Astrocyte (in vitro differentiated cells and primary cell): ENCODE measurements at regions not wholly inside any gene's neighbourhood (a gene's known extent, or its start where the extent isn't known, plus 50 kb on each side); places are given as distances from the start of the nearest gene placed in this dataset.

Source experiments
- DNase-seq: peaks from one replicate; pipeline ENCODE4 v3.0.0-alpha.2; 2010; ENCODE audit warnings: low read depth
- FAIRE-seq: peaks from 2 replicates; lab custom pipeline; 2011; peaks lifted over from hg19 to GRCh38; lab: Jason Lieb, UNC
- H2AFZ ChIP-seq: 2 replicates; pipeline ENCODE4 v1.6.0; 2012; ENCODE audit warnings: low read depth, low read length, inconsistent platforms
- H3K27ac ChIP-seq: 2 replicates; pipeline ENCODE4 v1.5.1; 2011; ENCODE audit warnings: low read depth, low read length, inconsistent platforms
- H3K27me3 ChIP-seq: 2 replicates; pipeline ENCODE4 v1.6.0; 2011; ENCODE audit warnings: low read length, inconsistent platforms; ENCODE audit not compliant: insufficient read depth
- H3K36me3 ChIP-seq: 2 replicates; pipeline ENCODE4 v1.5.1; 2011; ENCODE audit warnings: low read length, inconsistent platforms; ENCODE audit not compliant: insufficient read depth
- H3K4me1 ChIP-seq: 2 replicates; pipeline ENCODE4 v1.5.1; 2011; ENCODE audit warnings: low read length, inconsistent platforms; ENCODE audit not compliant: insufficient read depth
- H3K4me2 ChIP-seq: 2 replicates; pipeline ENCODE4 v1.6.0; 2012; ENCODE audit warnings: low read length, inconsistent platforms
- H3K4me3 ChIP-seq: 2 replicates; pipeline ENCODE4 v1.5.1; 2011; ENCODE audit warnings: low read depth, mild to moderate bottlenecking, low read length, inconsistent platforms; ENCODE audit not compliant: insufficient read depth
- H3K79me2 ChIP-seq: 2 replicates; pipeline ENCODE4 v1.6.0; 2012; ENCODE audit warnings: mild to moderate bottlenecking, low read length, inconsistent platforms; ENCODE audit not compliant: insufficient read depth
- H3K9ac ChIP-seq: 2 replicates; pipeline ENCODE4 v1.6.0; 2012; ENCODE audit warnings: mild to moderate bottlenecking, low read length, inconsistent platforms
- H3K9me3 ChIP-seq: 2 replicates; pipeline ENCODE4 v1.5.1; 2012; ENCODE audit warnings: low read depth, mild to moderate bottlenecking, low read length, inconsistent platforms; ENCODE audit not compliant: insufficient read depth
- H4K20me1 ChIP-seq: 2 replicates; pipeline ENCODE4 v1.6.0; 2012; ENCODE audit warnings: low read length, inconsistent platforms; ENCODE audit not compliant: insufficient read depth
- H3K27ac Mint-ChIP-seq: one replicate; pipeline ENCODE4 v1.8.0; 2021; ENCODE audit warnings: mild to moderate bottlenecking, mixed read lengths; ENCODE audit not compliant: unreplicated experiment
- H3K27me3 Mint-ChIP-seq: one replicate; pipeline ENCODE4 v1.8.0; 2021; ENCODE audit warnings: low read depth, mixed read lengths; ENCODE audit not compliant: unreplicated experiment
- H3K36me3 Mint-ChIP-seq: one replicate; pipeline ENCODE4 v1.8.0; 2021; ENCODE audit warnings: low read depth, mixed read lengths; ENCODE audit not compliant: unreplicated experiment
- H3K4me1 Mint-ChIP-seq: one replicate; pipeline ENCODE4 v1.8.0; 2021; ENCODE audit warnings: low read depth, mixed read lengths; ENCODE audit not compliant: unreplicated experiment
- H3K4me3 Mint-ChIP-seq: one replicate; pipeline ENCODE4 v1.8.0; 2021; ENCODE audit warnings: mild to moderate bottlenecking, moderate library complexity, mixed read lengths; ENCODE audit not compliant: unreplicated experiment
- H3K9me3 Mint-ChIP-seq: one replicate; pipeline ENCODE4 v1.8.0; 2021; ENCODE audit warnings: mild to moderate bottlenecking, mixed read lengths; ENCODE audit not compliant: unreplicated experiment
- EZH2 ChIP-seq: IDR thresholded peaks from 2 replicates; pipeline ENCODE4 v1.6.1; 2012; ENCODE audit warnings: mild to moderate bottlenecking, low read length, inconsistent platforms; ENCODE audit not compliant: insufficient read depth
- TF ChIP-seq, protein P1 (sequence below): IDR thresholded peaks from 2 replicates; pipeline ENCODE4 v1.5.1; 2011; ENCODE audit warnings: low read depth, mild to moderate bottlenecking, inconsistent platforms, low read length, moderate library complexity; ENCODE audit not compliant: insufficient read depth

DNA sequence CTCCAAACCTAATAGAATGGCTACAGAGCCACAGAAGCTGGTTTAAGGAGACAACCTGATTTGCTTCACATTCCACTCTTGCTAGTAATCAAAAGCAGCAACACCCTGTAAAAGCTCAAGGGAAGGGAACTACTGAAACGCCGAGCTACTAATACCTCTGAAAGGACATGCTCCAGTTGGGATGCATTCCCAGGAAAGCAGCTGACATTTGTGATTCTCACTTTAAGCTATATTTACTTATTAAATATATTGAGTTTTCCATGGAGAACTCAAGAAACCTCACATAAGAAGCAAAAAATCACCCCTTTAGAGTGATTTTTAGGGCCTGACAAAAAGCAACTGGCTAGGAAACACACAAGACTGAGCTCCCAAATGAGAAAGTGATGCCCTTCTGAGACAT is 1073.0 kb upstream of the FLRT2 start:
- Histone ChIP-seq H3K9me3 (no peaks in the 10 kb centered on the region), H3K4me2 (no peak overlapping the region), H4K20me1 (no peaks in the 10 kb centered on the region), H3K9ac (no peak overlapping the region), H3K27me3 (no peaks in the 10 kb centered on the region), H3K4me1 (no peaks in the 10 kb centered on the region), H3K27ac (no peak overlapping the region), H3K79me2 (no peaks in the 10 kb centered on the region), H3K4me3 (no peak overlapping the region), H2AFZ (no peak overlapping the region), H3K36me3 (no peaks in the 10 kb centered on the region)
- H3K36me3 Mint-ChIP-seq: no peaks in the 10 kb centered on the region
- DNase-seq (no peak), FAIRE-seq (no peak)
- H3K27ac Mint-ChIP-seq: no peak overlapping the region
- no peaks in the 10 kb centered on the region for H3K9me3 Mint-ChIP-seq
- no peak for TF ChIP-seq EZH2
- TF ChIP-seq, protein P1, sequence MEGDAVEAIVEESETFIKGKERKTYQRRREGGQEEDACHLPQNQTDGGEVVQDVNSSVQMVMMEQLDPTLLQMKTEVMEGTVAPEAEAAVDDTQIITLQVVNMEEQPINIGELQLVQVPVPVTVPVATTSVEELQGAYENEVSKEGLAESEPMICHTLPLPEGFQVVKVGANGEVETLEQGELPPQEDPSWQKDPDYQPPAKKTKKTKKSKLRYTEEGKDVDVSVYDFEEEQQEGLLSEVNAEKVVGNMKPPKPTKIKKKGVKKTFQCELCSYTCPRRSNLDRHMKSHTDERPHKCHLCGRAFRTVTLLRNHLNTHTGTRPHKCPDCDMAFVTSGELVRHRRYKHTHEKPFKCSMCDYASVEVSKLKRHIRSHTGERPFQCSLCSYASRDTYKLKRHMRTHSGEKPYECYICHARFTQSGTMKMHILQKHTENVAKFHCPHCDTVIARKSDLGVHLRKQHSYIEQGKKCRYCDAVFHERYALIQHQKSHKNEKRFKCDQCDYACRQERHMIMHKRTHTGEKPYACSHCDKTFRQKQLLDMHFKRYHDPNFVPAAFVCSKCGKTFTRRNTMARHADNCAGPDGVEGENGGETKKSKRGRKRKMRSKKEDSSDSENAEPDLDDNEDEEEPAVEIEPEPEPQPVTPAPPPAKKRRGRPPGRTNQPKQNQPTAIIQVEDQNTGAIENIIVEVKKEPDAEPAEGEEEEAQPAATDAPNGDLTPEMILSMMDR: no peak
- H3K4me1 Mint-ChIP-seq: peaks cover 3% of the 10 kb centered on the region
- H3K4me3 Mint-ChIP-seq: no peak overlapping the region
- no peaks in the 10 kb centered on the region for H3K27me3 Mint-ChIP-seq

DNA sequence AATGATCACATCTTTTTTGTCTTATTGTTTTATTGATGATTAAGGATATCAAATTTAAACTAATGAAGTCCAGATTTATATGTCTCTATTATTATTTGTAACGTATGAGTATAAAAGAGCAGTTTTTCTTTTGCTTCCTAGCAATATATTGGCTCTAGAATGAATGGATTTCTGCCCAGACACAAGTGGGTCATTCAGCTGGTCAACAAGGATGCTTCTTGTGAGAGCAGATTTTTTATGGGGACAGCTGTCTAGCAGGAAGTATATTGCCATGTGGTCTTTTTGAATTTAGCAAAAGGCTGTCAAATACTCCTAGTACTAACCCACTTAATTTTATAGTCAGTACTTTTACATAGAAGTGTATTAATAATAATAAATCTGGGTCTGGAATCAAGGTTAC is 1071.1 kb upstream of the FLRT2 start:
- H4K20me1 ChIP-seq: no peaks in the 10 kb centered on the region
- no peak overlapping the region for H2AFZ ChIP-seq
- H3K27me3 ChIP-seq: no peaks in the 10 kb centered on the region
- H3K27ac ChIP-seq: no peak overlapping the region
- H3K4me1 ChIP-seq: no peaks in the 10 kb centered on the region
- H3K9me3 ChIP-seq: no peaks in the 10 kb centered on the region
- H3K9ac ChIP-seq: no peak overlapping the region
- H3K4me2 ChIP-seq: no peak overlapping the region
- H3K4me3 ChIP-seq: no peak overlapping the region
- no peaks in the 10 kb centered on the region for H3K79me2 ChIP-seq
- Mint-ChIP-seq H3K4me1 (no peaks in the 10 kb centered on the region), H3K9me3 (no peaks in the 10 kb centered on the region), H3K4me3 (no peak overlapping the region), H3K36me3 (no peaks in the 10 kb centered on the region), H3K27ac (no peak overlapping the region), H3K27me3 (no peaks in the 10 kb centered on the region)
- H3K36me3 ChIP-seq: no peaks in the 10 kb centered on the region
- no peak for TF ChIP-seq EZH2
- TF ChIP-seq, protein P1: no peak
- FAIRE-seq (no peak), DNase-seq (no peak)

- H3K27ac Mint-ChIP-seq: no peak overlapping the region
- Histone ChIP-seq H3K4me3 (no peak overlapping the region), H2AFZ (no peak overlapping the region), H3K9ac (no peak overlapping the region), H3K9me3 (no peaks in the 10 kb centered on the region), H3K79me2 (no peaks in the 10 kb centered on the region), H3K4me2 (peak overlapping the region; percentile 4), H3K27ac (no peak overlapping the region), H4K20me1 (no peaks in the 10 kb centered on the region), H3K4me1 (peaks cover 5% of the 10 kb centered on the region), H3K36me3 (no peaks in the 10 kb centered on the region), H3K27me3 (no peaks in the 10 kb centered on the region)
- no peak for FAIRE-seq
- H3K36me3 Mint-ChIP-seq: no peaks in the 10 kb centered on the region
- H3K9me3 Mint-ChIP-seq: no peaks in the 10 kb centered on the region
- peak; percentile 50 for DNase-seq
- peaks cover 4% of the 10 kb centered on the region for H3K4me1 Mint-ChIP-seq
- H3K27me3 Mint-ChIP-seq: no peaks in the 10 kb centered on the region
- TF ChIP-seq EZH2: no peak
- TF ChIP-seq, protein P1: no peak
- H3K4me3 Mint-ChIP-seq: no peak overlapping the region
Observed at GRCh38 chr14:84465880-84466279, 1064.1 kb upstream of the FLRT2 start.
